ENCODE measurements at regions not wholly inside any gene's neighbourhood (a gene's known extent, or its start where the extent isn't known, plus 50 kb on each side); places are given as distances from the start of the nearest gene placed in this dataset.

- TF ChIP-seq ETS1 (IDR thresholded peaks at IDR 0.05) (no peak), CREB1 (CRISPR knock-in tag; IDR thresholded peaks at IDR 0.05; ENCODE audit: low read depth) (no peak), JUNB (IDR thresholded peaks at IDR 0.05; ENCODE audit: unreplicated experiment) (no peak), NANOG (IDR thresholded peaks at IDR 0.05; ENCODE audit: borderline replicate concordance) (no peak)
Observed at GRCh38 chr1:223460566-223461189, 67.5 kb downstream of the CCDC185 start (continued).

GRCh38 chr1:223462047-223462630 lies 68.9 kb downstream of the CCDC185 start:
- H3K36me3 Mint-ChIP-seq (ENCODE audit: low read depth), result no peaks in the 10 kb centered on the region
- no peaks in the 10 kb centered on the region for H3K9me2 ChIP-seq (ENCODE audit: insufficient read depth)
- H3K79me2 ChIP-seq (replicated peaks; ENCODE audit: insufficient read depth), result no peaks in the 10 kb centered on the region
- no peak for DNase-seq (ENCODE audit: low spot score)
- H3K9me3 Mint-ChIP-seq, result no peaks in the 10 kb centered on the region
- no peaks in the 10 kb centered on the region for H4K20me1 ChIP-seq (replicated peaks; ENCODE audit: insufficient read depth)
- no peak overlapping the region for H3K4me3 Mint-ChIP-seq
- TF ChIP-seq ZNF462 (CRISPR knock-in tag; IDR thresholded peaks at IDR 0.05), result no peak
- TF ChIP-seq EZH2 (IDR thresholded peaks at IDR 0.05; ENCODE audit: low read depth, unreplicated experiment), result no peak
- TF ChIP-seq STAT1 (IDR thresholded peaks at IDR 0.05; ENCODE audit: unreplicated experiment), result no peak
- TF ChIP-seq ZNF331 (CRISPR knock-in tag; IDR thresholded peaks at IDR 0.05; ENCODE audit: low read depth), result no peak
- TF ChIP-seq CTCF (conservative IDR thresholded peaks at IDR 0.05; ENCODE audit: low read depth in 2 of 2), result no peak
- no peak for TF ChIP-seq CREB1 (CRISPR knock-in tag; IDR thresholded peaks at IDR 0.05; ENCODE audit: low read depth)
- TF ChIP-seq ZNF114 (CRISPR knock-in tag; IDR thresholded peaks at IDR 0.05), result no peak
- no peak for TF ChIP-seq ETS1 (IDR thresholded peaks at IDR 0.05)
- no peak for TF ChIP-seq JUNB (IDR thresholded peaks at IDR 0.05; ENCODE audit: unreplicated experiment)
- no peaks in the 10 kb centered on the region for H3K27me3 ChIP-seq (ENCODE audit: insufficient read depth)
- H3K4me1 Mint-ChIP-seq, result no peaks in the 10 kb centered on the region
- H3K27me3 Mint-ChIP-seq (ENCODE audit: insufficient read depth, low read depth, poor library complexity), result peaks cover 1% of the 10 kb centered on the region
- no peaks in the 10 kb centered on the region for H3F3A ChIP-seq (replicated peaks; ENCODE audit: low read depth)
- no peak overlapping the region for H3K4me2 ChIP-seq
- no peak for ATAC-seq
- H3K4me3 ChIP-seq, result no peak overlapping the region
- H3K4me1 ChIP-seq (ENCODE audit: insufficient read depth), result no peaks in the 10 kb centered on the region
- H2AFZ ChIP-seq, result no peak overlapping the region
- H3K36me3 ChIP-seq (ENCODE audit: insufficient read depth), result no peaks in the 10 kb centered on the region
- no peak overlapping the region for H3K27ac ChIP-seq (ENCODE audit: low read depth)
- H3K27ac Mint-ChIP-seq, result no peak overlapping the region
